GM18505 (cell line): ENCODE measurements at regions not wholly inside any gene's neighbourhood (a gene's known extent, or its start where the extent isn't known, plus 50 kb on each side); places are given as distances from the start of the nearest gene placed in this dataset.
"Not testable (repeated sequence)": the region's sequence is repeated elsewhere in the genome, so short reads cannot be mapped to it uniquely, and the experiment has no call there.

Source experiments
- ATAC-seq: cut with Tn5 transposase; IDR thresholded peaks from one replicate; pipeline ENCODE4 v1.9.1; 2021; ENCODE audit not compliant: unreplicated experiment
- POLR2A ChIP-seq: IDR thresholded peaks from 4 replicates; pipeline ENCODE4 v1.6.1; 2011; ENCODE audit warnings: borderline replicate concordance; ENCODE audit not compliant: insufficient read depth, insufficient read length; ENCODE audit errors: extremely low read depth

- no peak for TF ChIP-seq POLR2A
- no peak for ATAC-seq
Observed at GRCh38 chr3:103269287-103269686, 834.5 kb downstream of the ZPLD1 start.

- no peak for ATAC-seq
- TF ChIP-seq POLR2A: no peak
Observed at GRCh38 chr3:103271575-103271974, 836.8 kb downstream of the ZPLD1 start.

DNA sequence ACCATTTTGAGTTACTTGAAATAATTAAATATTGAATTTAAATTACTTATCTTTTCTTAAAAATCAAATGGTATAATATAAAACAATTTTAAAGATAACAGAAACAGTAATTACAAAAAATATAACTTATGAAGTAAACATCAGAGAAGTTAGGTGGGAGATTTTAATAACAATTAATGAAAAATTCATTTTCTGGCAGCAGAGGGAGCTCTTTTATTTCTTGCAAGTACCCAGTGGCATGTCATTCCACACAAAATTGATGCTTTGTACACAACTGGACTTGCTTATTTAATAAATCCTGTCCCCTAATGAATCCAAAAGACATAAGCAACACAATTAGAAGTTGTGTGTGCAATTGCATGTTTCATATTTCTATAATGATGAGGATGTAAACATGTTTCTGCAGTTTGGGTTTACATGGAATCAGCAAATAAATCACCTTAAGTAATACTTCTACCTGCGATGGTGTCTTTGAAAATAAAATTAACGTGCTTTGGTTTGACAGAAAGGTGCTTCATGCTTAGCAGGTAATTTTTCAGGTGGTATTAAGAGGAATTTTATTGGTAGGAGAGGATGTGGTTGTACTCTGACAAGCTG is 861.3 kb downstream of the ZPLD1 start:
- no peak for ATAC-seq

GRCh38 chr3:103297502-103297901 is 862.7 kb downstream of the ZPLD1 start:
- ATAC-seq: not testable (repeated sequence)

More for the DNA sequence above, 861.3 kb downstream of the ZPLD1 start:
- TF ChIP-seq POLR2A: no peak

GRCh38 chr3:103306104-103306503 is 871.3 kb downstream of the ZPLD1 start:
- ATAC-seq: no peak

GRCh38 chr3:103308921-103309320 is 874.1 kb downstream of the ZPLD1 start:
- no peak for TF ChIP-seq POLR2A
- ATAC-seq: no peak

More at GRCh38 chr3:103306104-103306503, 871.3 kb downstream of the ZPLD1 start:
- TF ChIP-seq POLR2A: no peak

DNA sequence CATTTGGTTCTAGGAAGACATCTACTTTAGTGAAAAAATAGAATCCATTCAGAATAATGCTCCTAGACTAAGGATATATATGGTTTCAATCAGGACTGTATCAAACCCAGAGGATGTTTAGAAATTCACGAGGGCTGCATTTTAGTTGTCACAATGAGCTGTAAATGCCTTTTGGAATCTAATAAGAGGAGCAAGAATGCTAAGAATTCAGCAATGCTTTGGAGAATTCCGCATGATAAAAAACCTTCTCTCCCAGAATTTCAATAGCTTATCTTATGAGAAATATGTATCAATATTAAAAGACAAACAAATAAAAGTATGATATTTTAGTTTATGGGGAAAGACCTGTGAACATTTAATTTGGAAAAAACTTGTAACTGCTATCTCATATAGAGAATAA is 885.1 kb downstream of the ZPLD1 start:
- no peak for ATAC-seq

DNA sequence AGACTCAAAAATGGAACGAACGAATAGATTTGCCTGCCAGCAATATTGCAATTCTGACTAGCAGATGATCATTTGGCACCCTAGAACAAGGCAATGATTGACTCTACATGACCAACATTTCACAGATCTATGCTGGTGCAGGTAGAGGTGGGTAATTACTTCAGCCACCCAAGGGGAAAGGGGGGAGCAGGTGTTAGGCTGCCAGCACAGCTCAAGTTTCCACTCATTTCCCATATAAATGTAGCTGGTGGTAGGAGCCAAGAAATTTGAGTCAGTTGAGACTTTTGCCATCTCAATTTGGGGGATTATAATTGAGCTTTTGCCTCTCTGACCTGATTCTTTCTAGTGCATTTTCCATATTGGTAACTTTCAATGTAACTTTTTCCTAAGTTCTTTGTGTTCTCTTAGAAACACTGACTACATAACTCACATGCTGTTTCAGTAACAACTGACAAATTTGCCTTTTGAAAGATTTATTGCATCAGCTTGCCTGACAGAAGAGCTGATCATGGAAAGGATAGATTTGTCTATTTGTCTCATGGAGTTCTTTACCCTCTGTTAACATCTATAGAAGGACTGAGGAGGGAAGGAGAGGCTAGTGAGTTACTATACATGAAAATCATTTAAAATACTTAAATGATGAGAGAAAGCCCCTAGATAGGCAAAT is 902.5 kb downstream of the ZPLD1 start:
- no peak for TF ChIP-seq POLR2A
- no peak for ATAC-seq

More for the DNA sequence above, 885.1 kb downstream of the ZPLD1 start:
- TF ChIP-seq POLR2A: no peak

DNA sequence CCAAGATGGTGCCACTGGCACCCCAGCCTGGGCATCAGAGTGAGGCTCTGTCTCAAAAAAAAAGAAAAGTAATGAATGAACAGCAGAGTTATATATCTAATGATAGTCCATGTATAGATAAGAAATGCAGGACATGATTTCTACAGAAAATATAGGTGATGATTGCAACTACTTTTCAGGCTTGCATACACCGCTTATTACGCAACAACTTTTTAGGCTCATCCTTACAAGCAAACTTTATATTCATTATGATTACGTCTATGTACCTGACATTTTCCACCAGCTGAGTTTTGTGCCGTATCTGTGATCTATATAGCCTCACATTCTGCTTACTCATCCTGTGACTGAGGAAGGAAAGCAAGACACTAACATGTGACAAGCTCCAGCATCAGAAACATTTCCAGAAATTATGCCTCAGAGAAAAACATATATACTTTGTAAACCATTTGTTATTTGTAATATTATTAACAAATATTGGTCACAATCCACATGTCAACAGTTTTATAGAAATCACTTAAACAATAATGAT is 906.3 kb downstream of the ZPLD1 start:
- no peak for TF ChIP-seq POLR2A
- no peak for ATAC-seq

GRCh38 chr3:103342205-103342731 is 907.5 kb downstream of the ZPLD1 start:
- no peak for TF ChIP-seq POLR2A
- no peak for ATAC-seq

- no peak for TF ChIP-seq POLR2A
- ATAC-seq: no peak
Observed at GRCh38 chr3:103349760-103350159, 914.9 kb downstream of the ZPLD1 start.

- no peak for ATAC-seq
Observed at GRCh38 chr3:103365467-103365866, 930.7 kb downstream of the ZPLD1 start.

DNA sequence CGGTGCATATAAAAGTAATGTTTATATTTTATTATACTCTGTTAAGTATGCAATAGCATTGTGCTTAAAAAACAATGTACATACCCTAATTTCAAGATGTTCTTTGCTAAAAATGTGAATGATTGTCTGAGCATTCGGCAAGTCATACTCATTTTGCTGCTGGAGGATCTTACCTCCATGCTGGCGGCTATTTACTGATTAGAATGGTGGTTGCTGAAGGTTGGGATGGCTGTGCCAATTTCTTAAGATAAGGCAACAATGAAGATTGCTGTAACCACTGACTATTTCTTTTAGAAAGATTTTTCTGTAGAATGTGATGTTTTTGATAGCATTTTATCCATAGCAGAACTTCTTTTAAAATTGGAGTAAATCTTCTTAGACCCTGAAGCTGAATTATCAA is 932.7 kb downstream of the ZPLD1 start:
- no peak for ATAC-seq
- TF ChIP-seq POLR2A: no peak

More at GRCh38 chr3:103365467-103365866, 930.7 kb downstream of the ZPLD1 start:
- no peak for TF ChIP-seq POLR2A

- no peak for TF ChIP-seq POLR2A
- no peak for ATAC-seq
Observed at GRCh38 chr3:103371411-103371810, 936.6 kb downstream of the ZPLD1 start.

DNA sequence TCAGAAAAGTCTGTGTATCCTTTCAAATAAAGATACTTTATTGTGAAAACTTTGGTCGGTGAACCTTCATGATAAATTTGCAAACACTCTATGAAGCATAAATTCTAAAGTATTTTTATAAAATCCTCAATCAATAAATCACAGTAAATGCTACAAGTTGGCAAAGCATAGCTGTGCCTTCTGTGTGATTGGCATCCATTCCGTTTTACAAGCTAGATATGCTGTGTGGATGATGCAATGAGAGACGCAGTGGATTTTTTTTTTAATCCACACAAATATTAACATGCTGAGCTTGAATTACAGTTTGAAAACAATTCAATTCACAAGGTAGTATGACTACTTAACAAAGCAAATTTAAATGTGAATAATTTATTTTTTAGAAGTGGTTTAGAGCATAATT is 937.2 kb downstream of the ZPLD1 start:
- no peak for ATAC-seq
- no peak for TF ChIP-seq POLR2A

- no peak for TF ChIP-seq POLR2A
- ATAC-seq: no peak
Observed at GRCh38 chr3:103380391-103380790, 945.6 kb downstream of the ZPLD1 start.
